GM19452 (cell line): ENCODE measurements at regions not wholly inside any gene's neighbourhood (a gene's known extent, or its start where the extent isn't known, plus 50 kb on each side); places are given as distances from the start of the nearest gene placed in this dataset.

Experiments used
- ATAC-seq: cut with Tn5 transposase; IDR thresholded peaks from one replicate; pipeline ENCODE4 v1.9.1; 2021; ENCODE audit not compliant: unreplicated experiment

GRCh38 chr5:2120361-2120760 is 237.6 kb upstream of the IRX4 start:
- ATAC-seq: no peak

GRCh38 chr5:2119573-2119972 is 236.8 kb upstream of the IRX4 start:
- no peak for ATAC-seq

- ATAC-seq: no peak
Measured at GRCh38 chr5:2113348-2114131, 230.8 kb upstream of the IRX4 start.

- ATAC-seq: no peak
Measured at GRCh38 chr5:2112173-2113025, 229.7 kb upstream of the IRX4 start.

GRCh38 chr5:2111569-2112105 is 228.9 kb upstream of the IRX4 start:
- ATAC-seq: no peak

- ATAC-seq: no peak
Measured at GRCh38 chr5:2110934-2111462, 228.3 kb upstream of the IRX4 start.

GRCh38 chr5:2110137-2110933 is 227.6 kb upstream of the IRX4 start:
- ATAC-seq: no peak

- no peak for ATAC-seq
Measured at GRCh38 chr5:2109566-2109965, 226.8 kb upstream of the IRX4 start.

- no peak for ATAC-seq
Measured at GRCh38 chr5:2106721-2107120, 224.0 kb upstream of the IRX4 start.

GRCh38 chr5:2105141-2105540 is 222.4 kb upstream of the IRX4 start:
- ATAC-seq: no peak

- ATAC-seq: no peak
Measured at GRCh38 chr5:2103940-2104339, 221.2 kb upstream of the IRX4 start.

GRCh38 chr5:2102819-2103776 is 220.4 kb upstream of the IRX4 start:
- no peak for ATAC-seq

- ATAC-seq: no peak
Measured at GRCh38 chr5:2101685-2102084, 219.0 kb upstream of the IRX4 start.

- no peak for ATAC-seq
Measured at GRCh38 chr5:2096887-2097505, 214.3 kb upstream of the IRX4 start.

GRCh38 chr5:2095011-2095410 is 212.3 kb upstream of the IRX4 start:
- ATAC-seq: no peak

GRCh38 chr5:2094616-2094995 is 211.9 kb upstream of the IRX4 start:
- no peak for ATAC-seq

- no peak for ATAC-seq
Measured at GRCh38 chr5:2093859-2094615, 211.3 kb upstream of the IRX4 start.

- ATAC-seq: no peak
Measured at GRCh38 chr5:2091921-2092320, 209.2 kb upstream of the IRX4 start.

GRCh38 chr5:2087980-2088379 is 205.3 kb upstream of the IRX4 start:
- ATAC-seq: no peak
